Activated T-cell treated with anti-CD3 and anti-CD28 coated beads for 48 hours (primary cell): ENCODE measurements at regions not wholly inside any gene's neighbourhood (a gene's known extent, or its start where the extent isn't known, plus 50 kb on each side); places are given as distances from the start of the nearest gene placed in this dataset.

Experiments used
- DNase-seq: peaks from one replicate; pipeline ENCODE4 v3.0.0-alpha.2; 2020; ENCODE audit warnings: low read depth

GRCh38 chr9:71589612-71590011, 178.7 kb downstream of the CEMIP2 start:
- no peak for DNase-seq

- no peak for DNase-seq
These were observed 180.5 kb downstream of the CEMIP2 start for GRCh38 chr9:71587576-71588362.

DNA sequence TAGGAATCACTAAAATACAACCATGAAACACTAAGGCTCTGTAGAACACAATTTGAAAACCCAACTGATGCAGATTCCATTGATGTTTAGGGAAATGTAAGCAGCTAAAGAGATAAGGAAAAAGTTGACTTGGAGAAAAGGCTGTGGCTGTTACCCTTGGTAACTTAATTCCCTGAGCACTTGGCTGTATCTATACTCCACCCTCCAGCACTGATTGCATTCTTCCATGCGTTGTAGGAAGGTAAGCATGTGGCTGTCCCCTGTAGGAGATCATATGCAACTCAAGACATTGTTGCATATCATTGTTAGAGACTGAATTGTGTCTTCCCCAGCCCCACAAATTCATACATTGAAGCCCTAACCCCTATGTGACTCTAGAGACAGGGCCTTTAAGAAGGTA, 184.5 kb downstream of the CEMIP2 start:
- DNase-seq = no peak

DNA sequence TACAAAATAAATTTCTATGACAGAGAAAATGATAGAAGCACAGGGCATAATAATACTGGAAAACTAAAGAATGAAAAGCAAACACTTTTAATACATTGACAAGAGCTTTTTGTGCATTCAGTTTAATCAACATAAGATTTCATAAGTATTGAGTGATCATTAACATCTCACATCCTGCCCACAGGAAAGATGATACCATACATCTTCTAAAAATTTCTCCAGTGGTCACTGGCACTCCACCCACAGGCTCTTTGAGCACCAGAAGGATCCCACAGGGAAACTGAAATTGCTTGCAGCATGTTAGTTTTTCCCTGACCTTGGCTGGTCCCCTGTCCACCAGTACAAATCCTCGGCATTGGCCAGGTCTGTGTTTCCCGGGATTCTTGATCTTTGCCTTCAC, 186.0 kb downstream of the CEMIP2 start:
- no peak for DNase-seq

- no peak for DNase-seq
These were observed 187.2 kb downstream of the CEMIP2 start for GRCh38 chr9:71581101-71581500.

DNA sequence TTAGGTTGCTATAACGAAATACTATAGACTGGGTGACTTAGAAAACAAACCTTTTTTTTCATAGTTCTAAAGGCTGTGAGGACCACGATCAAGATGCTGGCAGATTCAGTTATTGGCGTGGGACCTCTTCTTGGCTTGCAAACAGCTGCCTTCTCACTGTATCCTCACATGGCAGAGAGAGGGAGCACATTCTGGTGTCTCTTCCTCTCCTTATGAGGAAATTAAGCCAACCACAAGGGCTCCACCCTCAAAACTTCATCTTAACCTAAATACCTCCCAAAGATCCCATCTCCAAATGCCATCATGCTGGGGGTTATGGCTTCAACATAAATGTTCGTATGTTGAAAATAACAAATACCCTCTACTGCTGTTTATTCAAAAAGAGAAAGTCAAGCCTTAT, 197.1 kb downstream of the CEMIP2 start:
- DNase-seq = no peak

DNA sequence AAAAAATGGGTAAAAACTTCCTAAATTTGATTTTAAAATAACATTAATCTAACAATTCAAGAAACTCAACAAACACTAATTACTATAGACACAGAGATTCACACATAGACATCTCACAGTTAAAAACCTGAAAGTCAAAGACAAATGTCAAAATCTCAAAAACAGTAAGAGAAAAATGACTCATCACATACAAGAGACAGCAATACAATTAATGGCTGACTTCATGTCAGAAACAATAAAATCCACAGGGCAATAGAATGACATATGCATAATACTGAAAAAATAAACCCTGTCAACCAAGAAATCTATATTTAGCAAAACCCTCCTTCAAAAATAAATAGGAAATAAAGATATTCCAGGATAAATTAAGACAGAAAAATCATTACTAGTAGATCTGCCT, 200.4 kb downstream of the CEMIP2 start:
- no peak for DNase-seq

DNA sequence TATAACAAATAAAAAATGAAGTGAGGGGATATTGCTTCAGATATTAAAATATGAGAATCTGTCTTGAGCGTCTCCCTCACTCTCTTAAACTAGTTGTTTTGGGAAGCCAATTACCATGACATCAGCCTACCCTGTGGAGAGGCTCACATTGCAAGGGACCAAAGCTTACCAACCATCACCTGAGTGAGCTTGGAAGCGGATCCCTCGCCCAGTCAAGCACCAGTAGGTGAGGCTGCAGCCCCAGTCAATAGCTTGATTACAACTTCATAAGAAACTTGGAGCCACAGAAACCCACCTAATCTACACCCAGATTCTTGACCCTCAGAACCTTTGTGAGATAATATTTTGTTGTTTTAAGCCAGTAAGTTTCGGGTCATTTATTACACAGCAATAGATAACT, 206.2 kb downstream of the CEMIP2 start:
- DNase-seq = no peak

GRCh38 chr9:71557310-71557709, 211.0 kb downstream of the CEMIP2 start:
- no peak for DNase-seq

GRCh38 chr9:71552480-71552879, 215.8 kb downstream of the CEMIP2 start:
- no peak for DNase-seq

GRCh38 chr9:71549023-71549422, 219.3 kb downstream of the CEMIP2 start:
- DNase-seq = no peak

DNA sequence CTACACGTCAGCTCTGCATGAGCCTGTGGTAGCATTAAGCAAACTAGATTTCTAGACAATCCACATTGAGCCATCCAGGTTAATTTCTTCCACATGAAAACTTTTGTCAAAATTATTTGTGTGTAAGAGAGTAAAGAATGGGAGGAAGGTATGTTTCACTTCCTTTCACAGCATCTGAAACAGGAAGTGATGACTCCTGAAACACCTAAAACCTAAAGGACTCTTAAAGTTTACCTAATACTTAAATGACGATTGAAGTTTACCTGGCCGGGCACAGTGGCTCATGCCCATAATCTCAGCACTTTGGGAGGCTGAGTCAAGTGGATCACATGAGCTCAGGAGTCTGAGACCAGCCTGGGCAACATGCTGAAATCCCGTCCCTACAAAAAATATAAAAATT, 223.8 kb downstream of the CEMIP2 start:
- DNase-seq = no peak

DNA sequence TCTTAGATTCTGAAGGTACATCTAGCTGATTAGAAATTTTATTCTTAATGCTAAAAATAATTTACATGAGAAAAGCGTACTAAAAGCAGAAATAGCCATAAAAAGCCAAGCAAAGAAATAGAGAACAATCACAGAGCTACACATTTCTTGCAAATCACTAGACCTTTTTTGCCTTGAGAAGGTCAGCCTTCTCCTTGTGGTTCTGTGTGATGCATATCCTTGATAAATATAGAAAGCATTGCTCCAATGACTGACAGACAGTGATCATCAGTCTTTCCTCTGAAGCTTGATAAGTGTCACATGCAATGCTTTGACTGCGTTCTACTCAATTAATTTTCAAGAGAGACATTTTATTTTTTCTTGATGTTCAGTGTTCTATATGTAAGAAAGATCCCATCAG, 226.9 kb downstream of the CEMIP2 start:
- DNase-seq = no peak

DNA sequence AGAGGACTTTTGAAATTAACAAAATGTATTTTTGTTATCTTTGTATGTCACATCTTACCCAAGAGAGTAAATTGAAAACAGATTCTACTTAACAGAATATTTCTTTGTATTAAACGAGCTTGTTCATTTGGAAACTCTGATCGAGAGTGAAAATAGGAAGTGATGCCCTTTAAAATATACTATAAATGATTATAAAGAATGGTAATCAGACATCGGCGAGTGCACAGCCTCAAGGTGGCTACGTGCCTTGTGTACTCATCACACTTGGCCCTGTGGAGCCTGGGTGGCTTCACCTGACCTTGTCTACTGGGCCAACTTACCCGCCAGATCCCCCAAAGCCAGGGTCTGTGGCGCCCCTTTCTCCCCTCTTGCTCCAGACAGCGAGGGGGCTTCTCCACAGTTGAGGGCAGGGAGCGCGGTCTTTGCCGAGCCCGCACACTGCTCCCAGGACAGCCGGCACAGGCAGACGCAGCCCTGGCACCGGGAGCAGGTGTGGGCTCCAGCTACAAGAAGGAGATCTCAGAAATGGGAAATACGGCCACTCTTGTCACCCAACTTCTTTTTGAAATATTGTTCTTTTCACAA, 243.2 kb downstream of the CEMIP2 start:
- no peak for DNase-seq

- no peak for DNase-seq
These were observed 243.8 kb downstream of the CEMIP2 start for GRCh38 chr9:71524516-71524915.

- DNase-seq = no peak
These were observed 247.2 kb downstream of the CEMIP2 start for GRCh38 chr9:71521132-71521531.

- no peak for DNase-seq
These were observed 249.1 kb downstream of the CEMIP2 start for GRCh38 chr9:71519098-71519696.

DNA sequence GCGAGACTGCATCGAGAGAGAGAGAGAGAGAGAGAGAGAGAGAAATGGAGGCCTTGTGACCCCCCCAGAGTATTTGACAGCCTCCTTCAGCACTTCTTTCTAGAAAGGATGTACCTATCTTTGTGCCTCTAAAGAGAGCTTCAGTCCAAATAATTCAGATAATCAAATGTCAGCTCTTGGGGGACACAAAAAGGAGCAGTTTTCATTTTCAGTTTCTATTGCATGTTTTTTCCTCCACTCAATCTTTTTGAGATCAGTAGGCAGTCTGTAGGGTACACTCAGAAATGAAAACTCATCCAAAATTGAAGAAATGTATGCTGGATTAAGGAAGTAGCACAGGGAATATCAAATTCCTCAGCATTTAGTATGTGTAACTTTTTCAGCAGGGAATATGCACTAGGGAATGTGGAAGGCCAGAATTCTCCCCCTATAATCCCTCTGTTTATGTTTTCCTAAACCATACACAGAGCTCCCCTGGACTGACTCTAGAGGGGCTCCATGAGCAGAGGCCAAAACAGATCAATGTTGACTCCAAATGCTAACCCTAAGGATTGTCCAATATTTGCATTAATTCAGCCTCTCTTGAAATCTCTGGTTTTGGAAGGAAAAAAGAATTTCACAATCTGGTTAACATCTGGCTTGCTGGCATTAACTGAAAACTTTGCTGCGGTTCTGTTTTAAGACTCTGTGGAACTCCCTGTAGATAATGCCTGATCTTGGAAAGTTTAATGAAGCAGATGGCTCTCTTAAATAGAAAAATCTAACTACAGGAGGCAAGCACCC, 250.1 kb downstream of the CEMIP2 start:
- no peak for DNase-seq

- no peak for DNase-seq
These were observed 252.7 kb downstream of the CEMIP2 start for GRCh38 chr9:71515626-71516025.

GRCh38 chr9:71515107-71515506, 253.2 kb downstream of the CEMIP2 start:
- DNase-seq = no peak

GRCh38 chr9:71514344-71514975, 253.9 kb downstream of the CEMIP2 start:
- DNase-seq = no peak

DNA sequence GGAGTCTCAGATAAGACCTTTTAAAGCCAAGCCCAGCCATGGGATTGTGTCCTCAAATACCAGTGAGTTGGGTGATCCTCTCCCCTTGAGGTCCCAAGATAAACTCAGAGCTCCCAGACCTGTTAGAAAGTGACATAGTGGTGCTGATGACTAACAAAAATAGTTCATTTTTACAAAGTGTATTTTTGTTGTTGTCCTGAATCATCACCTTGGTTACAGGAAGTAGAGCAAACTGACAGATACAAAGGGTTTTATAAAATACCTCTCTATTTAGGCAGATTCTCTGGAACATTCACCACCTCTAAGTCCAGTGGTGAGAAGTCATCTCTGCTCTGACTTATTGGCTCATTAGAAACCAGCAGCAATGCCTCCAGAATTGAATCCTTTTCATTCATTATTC, 259.3 kb downstream of the CEMIP2 start:
- no peak for DNase-seq
